ENCODE measurements at regions not wholly inside any gene's neighbourhood (a gene's known extent, or its start where the extent isn't known, plus 50 kb on each side); places are given as distances from the start of the nearest gene placed in this dataset.

GRCh38 chr15:25136119-25136518 is 181.3 kb downstream of the SNRPN start:
- peaks cover 0 to 3% of the 10 kb centered on the region in 2 donors for H3K9me3 ChIP-seq (ENCODE audit: control insufficient read depth in 2 of 2, insufficient read depth in 1 of 2, low read depth in 1 of 2, low read length in 1 of 2)
- no peaks in the 10 kb centered on the region for H3K36me3 ChIP-seq (ENCODE audit: control insufficient read depth in 2 of 2, insufficient read depth in 2 of 2, low read length in 1 of 2)
- H3K4me3 ChIP-seq (ENCODE audit: low read depth in 1 of 2, low read length in 2 of 2): no peak overlapping the region
- H3K27ac ChIP-seq (ENCODE audit: low read depth in 2 of 2, low read length in 1 of 2): no peak overlapping the region
- 76 to 80% methylated on average over 3 of the region's 3 CpGs for WGBS, 2 donors
- H3K4me1 ChIP-seq (ENCODE audit: control insufficient read depth in 2 of 2, insufficient read depth in 2 of 2, low read length in 1 of 2): no peaks in the 10 kb centered on the region
- H3K27me3 ChIP-seq (ENCODE audit: control insufficient read depth in 1 of 2, insufficient read depth in 2 of 2, low read length in 2 of 2): no peaks in the 10 kb centered on the region

- H3K36me3 ChIP-seq (ENCODE audit: control insufficient read depth in 2 of 2, insufficient read depth in 2 of 2, low read length in 1 of 2): no peaks in the 10 kb centered on the region
- H3K4me1 ChIP-seq (ENCODE audit: control insufficient read depth in 2 of 2, insufficient read depth in 2 of 2, low read length in 1 of 2): no peaks in the 10 kb centered on the region
- peaks cover 0 to 3% of the 10 kb centered on the region in 2 donors for H3K9me3 ChIP-seq (ENCODE audit: control insufficient read depth in 2 of 2, insufficient read depth in 1 of 2, low read depth in 1 of 2, low read length in 1 of 2)
- 69 to 71% methylated on average over 5 of the region's 5 CpGs for WGBS, 2 donors
- no peak overlapping the region for H3K4me3 ChIP-seq (ENCODE audit: low read depth in 1 of 2, low read length in 2 of 2)
- no peak overlapping the region for H3K27ac ChIP-seq (ENCODE audit: low read depth in 2 of 2, low read length in 1 of 2)
- H3K27me3 ChIP-seq (ENCODE audit: control insufficient read depth in 1 of 2, insufficient read depth in 2 of 2, low read length in 2 of 2): no peaks in the 10 kb centered on the region
Measured at GRCh38 chr15:25137013-25137412, 182.2 kb downstream of the SNRPN start.

- no peaks in the 10 kb centered on the region for H3K4me1 ChIP-seq (ENCODE audit: control insufficient read depth in 2 of 2, insufficient read depth in 2 of 2, low read length in 1 of 2)
- no peak overlapping the region for H3K27ac ChIP-seq (ENCODE audit: low read depth in 2 of 2, low read length in 1 of 2)
- WGBS, 2 donors: 88 to 90% methylated on average over 15 of the region's 15 CpGs
- no peak overlapping the region for H3K4me3 ChIP-seq (ENCODE audit: low read depth in 1 of 2, low read length in 2 of 2)
- H3K9me3 ChIP-seq (ENCODE audit: control insufficient read depth in 2 of 2, insufficient read depth in 1 of 2, low read depth in 1 of 2, low read length in 1 of 2): peaks cover 27 to 39% of the 10 kb centered on the region in 2 donors
- H3K27me3 ChIP-seq (ENCODE audit: control insufficient read depth in 1 of 2, insufficient read depth in 2 of 2, low read length in 2 of 2): no peaks in the 10 kb centered on the region
- no peaks in the 10 kb centered on the region for H3K36me3 ChIP-seq (ENCODE audit: control insufficient read depth in 2 of 2, insufficient read depth in 2 of 2, low read length in 1 of 2)
Measured at GRCh38 chr15:25169318-25169717, 214.5 kb downstream of the SNRPN start.

GRCh38 chr15:25170113-25170731 is 215.4 kb downstream of the SNRPN start:
- H3K27me3 ChIP-seq (ENCODE audit: control insufficient read depth in 1 of 2, insufficient read depth in 2 of 2, low read length in 2 of 2): no peaks in the 10 kb centered on the region
- H3K4me1 ChIP-seq (ENCODE audit: control insufficient read depth in 2 of 2, insufficient read depth in 2 of 2, low read length in 1 of 2): no peaks in the 10 kb centered on the region
- no peak overlapping the region for H3K27ac ChIP-seq (ENCODE audit: low read depth in 2 of 2, low read length in 1 of 2)
- 85 to 87% methylated on average over 19 of the region's 19 CpGs for WGBS, 2 donors
- H3K4me3 ChIP-seq (ENCODE audit: low read depth in 1 of 2, low read length in 2 of 2): no peak overlapping the region
- peaks cover 27 to 43% of the 10 kb centered on the region in 2 donors for H3K9me3 ChIP-seq (ENCODE audit: control insufficient read depth in 2 of 2, insufficient read depth in 1 of 2, low read depth in 1 of 2, low read length in 1 of 2)
- no peaks in the 10 kb centered on the region for H3K36me3 ChIP-seq (ENCODE audit: control insufficient read depth in 2 of 2, insufficient read depth in 2 of 2, low read length in 1 of 2)

GRCh38 chr15:25170781-25171110 is 216.0 kb downstream of the SNRPN start:
- Histone ChIP-seq H3K27me3 (ENCODE audit: control insufficient read depth in 1 of 2, insufficient read depth in 2 of 2, low read length in 2 of 2) (no peaks in the 10 kb centered on the region), H3K36me3 (ENCODE audit: control insufficient read depth in 2 of 2, insufficient read depth in 2 of 2, low read length in 1 of 2) (no peaks in the 10 kb centered on the region), H3K4me1 (ENCODE audit: control insufficient read depth in 2 of 2, insufficient read depth in 2 of 2, low read length in 1 of 2) (no peaks in the 10 kb centered on the region), H3K9me3 (ENCODE audit: control insufficient read depth in 2 of 2, insufficient read depth in 1 of 2, low read depth in 1 of 2, low read length in 1 of 2) (peaks cover 27 to 49% of the 10 kb centered on the region in 2 donors), H3K4me3 (ENCODE audit: low read depth in 1 of 2, low read length in 2 of 2) (no peak overlapping the region), H3K27ac (ENCODE audit: low read depth in 2 of 2, low read length in 1 of 2) (no peak overlapping the region)
- 89 to 94% methylated on average over 6 of the region's 6 CpGs for WGBS, 2 donors

GRCh38 chr15:25171111-25171811 is 216.5 kb downstream of the SNRPN start:
- peaks cover 27 to 54% of the 10 kb centered on the region in 2 donors for H3K9me3 ChIP-seq (ENCODE audit: control insufficient read depth in 2 of 2, insufficient read depth in 1 of 2, low read depth in 1 of 2, low read length in 1 of 2)
- WGBS, 2 donors: 80 to 85% methylated on average over 10 of the region's 10 CpGs
- no peaks in the 10 kb centered on the region for H3K36me3 ChIP-seq (ENCODE audit: control insufficient read depth in 2 of 2, insufficient read depth in 2 of 2, low read length in 1 of 2)
- no peak overlapping the region for H3K4me3 ChIP-seq (ENCODE audit: low read depth in 1 of 2, low read length in 2 of 2)
- no peak overlapping the region for H3K27ac ChIP-seq (ENCODE audit: low read depth in 2 of 2, low read length in 1 of 2)
- H3K27me3 ChIP-seq (ENCODE audit: control insufficient read depth in 1 of 2, insufficient read depth in 2 of 2, low read length in 2 of 2): no peaks in the 10 kb centered on the region
- H3K4me1 ChIP-seq (ENCODE audit: control insufficient read depth in 2 of 2, insufficient read depth in 2 of 2, low read length in 1 of 2): no peaks in the 10 kb centered on the region

GRCh38 chr15:25171856-25172687 is 217.3 kb downstream of the SNRPN start:
- WGBS, 2 donors: 89 to 91% methylated on average over 9 of the region's 9 CpGs

GRCh38 chr15:25172691-25173090 is 217.9 kb downstream of the SNRPN start:
- Histone ChIP-seq H3K27me3 (ENCODE audit: control insufficient read depth in 1 of 2, insufficient read depth in 2 of 2, low read length in 2 of 2) (no peaks in the 10 kb centered on the region), H3K4me3 (ENCODE audit: low read depth in 1 of 2, low read length in 2 of 2) (no peak overlapping the region), H3K36me3 (ENCODE audit: control insufficient read depth in 2 of 2, insufficient read depth in 2 of 2, low read length in 1 of 2) (no peaks in the 10 kb centered on the region), H3K4me1 (ENCODE audit: control insufficient read depth in 2 of 2, insufficient read depth in 2 of 2, low read length in 1 of 2) (no peaks in the 10 kb centered on the region), H3K27ac (ENCODE audit: low read depth in 2 of 2, low read length in 1 of 2) (no peak overlapping the region), H3K9me3 (ENCODE audit: control insufficient read depth in 2 of 2, insufficient read depth in 1 of 2, low read depth in 1 of 2, low read length in 1 of 2) (peaks cover 31 to 66% of the 10 kb centered on the region in 2 donors)
- WGBS, 2 donors: 84 to 85% methylated on average over 6 of the region's 6 CpGs

More at GRCh38 chr15:25171856-25172687, 217.3 kb downstream of the SNRPN start:
- Histone ChIP-seq H3K9me3 (ENCODE audit: control insufficient read depth in 2 of 2, insufficient read depth in 1 of 2, low read depth in 1 of 2, low read length in 1 of 2) (peaks cover 31 to 60% of the 10 kb centered on the region in 2 donors), H3K4me1 (ENCODE audit: control insufficient read depth in 2 of 2, insufficient read depth in 2 of 2, low read length in 1 of 2) (no peaks in the 10 kb centered on the region), H3K4me3 (ENCODE audit: low read depth in 1 of 2, low read length in 2 of 2) (no peak overlapping the region), H3K36me3 (ENCODE audit: control insufficient read depth in 2 of 2, insufficient read depth in 2 of 2, low read length in 1 of 2) (no peaks in the 10 kb centered on the region), H3K27ac (ENCODE audit: low read depth in 2 of 2, low read length in 1 of 2) (no peak overlapping the region), H3K27me3 (ENCODE audit: control insufficient read depth in 1 of 2, insufficient read depth in 2 of 2, low read length in 2 of 2) (no peaks in the 10 kb centered on the region)

- H3K9me3 ChIP-seq (ENCODE audit: control insufficient read depth in 2 of 2, insufficient read depth in 1 of 2, low read depth in 1 of 2, low read length in 1 of 2): peaks cover 38 to 73% of the 10 kb centered on the region in 2 donors
- 87% methylated on average over 13 of the region's 13 CpGs for WGBS, 2 donors
- H3K27ac ChIP-seq (ENCODE audit: low read depth in 2 of 2, low read length in 1 of 2): no peak overlapping the region
Measured at GRCh38 chr15:25173241-25174028, 218.6 kb downstream of the SNRPN start.

More at GRCh38 chr15:25173241-25174028, 218.6 kb downstream of the SNRPN start:
- Histone ChIP-seq H3K4me1 (ENCODE audit: control insufficient read depth in 2 of 2, insufficient read depth in 2 of 2, low read length in 1 of 2) (no peaks in the 10 kb centered on the region), H3K36me3 (ENCODE audit: control insufficient read depth in 2 of 2, insufficient read depth in 2 of 2, low read length in 1 of 2) (no peaks in the 10 kb centered on the region), H3K4me3 (ENCODE audit: low read depth in 1 of 2, low read length in 2 of 2) (no peak overlapping the region), H3K27me3 (ENCODE audit: control insufficient read depth in 1 of 2, insufficient read depth in 2 of 2, low read length in 2 of 2) (no peaks in the 10 kb centered on the region)
